Common myeloid progenitor, CD34-positive (primary cell): ENCODE measurements at regions not wholly inside any gene's neighbourhood (a gene's known extent, or its start where the extent isn't known, plus 50 kb on each side); places are given as distances from the start of the nearest gene placed in this dataset.
A peak's percentile ranks its signal among the peaks of the same experiment; 100 is the strongest.

Experiments
- CTCF ChIA-PET: fragments of 350-600 bp; sonication (Branson Sonifier 250); formaldehyde crosslinking; loops from one replicate; lab custom pipeline; 2021; ENCODE audit warnings: antibody characterized with exemption; lab: Charles Lee
- POLR2A ChIA-PET: fragments of 350-600 bp; sonication (Branson Sonifier 250); formaldehyde crosslinking; loops from one replicate; lab custom pipeline; 2021; ENCODE audit warnings: antibody characterized with exemption; lab: Charles Lee
- DNase-seq, 3 donors: peaks; one replicate each; pipeline versions ENCODE4 v3.0.0 to v3.0.0-alpha.2; 2013
- H3K27ac ChIP-seq, 2 experiments: 1 replicate in 1 of 2; 2 replicates in 1 of 2; pipeline ENCODE4 v1.7.0; 2013; ENCODE audit warnings: inconsistent platforms in 2 of 2, low read length in 2 of 2, mild to moderate bottlenecking in 2 of 2, low read depth in 1 of 2, moderate library complexity in 1 of 2; ENCODE audit not compliant: severe bottlenecking in 2 of 2, insufficient read depth in 1 of 2, poor library complexity in 1 of 2
- H3K27me3 ChIP-seq, 5 experiments: replicated peaks in 2 of 5; 1 replicate in 3 of 5; 2 replicates in 2 of 5; pipeline versions ENCODE4 v1.6.1 to v1.7.0; 2013; ENCODE audit warnings: low read length in 4 of 5, mild to moderate bottlenecking in 2 of 5, moderate library complexity in 2 of 5, inconsistent platforms in 1 of 5; ENCODE audit not compliant: insufficient read depth in 5 of 5, control insufficient read depth in 4 of 5
- H3K36me3 ChIP-seq, 4 experiments: 1 replicate in 2 of 4; 2 replicates in 2 of 4; pipeline versions ENCODE4 v1.6.1 to v1.7.0; 2013; ENCODE audit warnings: low read length in 3 of 4, control low read depth in 1 of 4, mild to moderate bottlenecking in 1 of 4; ENCODE audit not compliant: control insufficient read depth in 4 of 4, insufficient read depth in 4 of 4
- H3K4me1 ChIP-seq, 4 experiments: 1 replicate in 3 of 4; 2 replicates in 1 of 4; pipeline versions ENCODE4 v1.6.1 to v1.7.1; 2013; ENCODE audit warnings: low read length in 3 of 4, mild to moderate bottlenecking in 3 of 4, control low read depth in 1 of 4, inconsistent platforms in 1 of 4, moderate library complexity in 1 of 4; ENCODE audit not compliant: control insufficient read depth in 4 of 4, insufficient read depth in 4 of 4; ENCODE audit errors: control extremely low read depth in 1 of 4
- H3K4me3 ChIP-seq, 7 experiments: 1 replicate in 4 of 7; 2 replicates in 3 of 7; pipeline versions ENCODE4 v1.5.1 to v1.7.0; 2013; ENCODE audit warnings: mild to moderate bottlenecking in 7 of 7, low read length in 6 of 7, moderate library complexity in 6 of 7, inconsistent platforms in 2 of 7, low read depth in 2 of 7, control low read depth in 1 of 7; ENCODE audit not compliant: insufficient read depth in 4 of 7, control insufficient read depth in 1 of 7; ENCODE audit errors: extremely low read depth in 1 of 7
- H3K9me3 ChIP-seq, 5 experiments: 1 replicate in 4 of 5; 2 replicates in 1 of 5; pipeline versions ENCODE4 v1.6.1 to v1.7.1; 2013; ENCODE audit warnings: low read length in 4 of 5, mild to moderate bottlenecking in 2 of 5, inconsistent platforms in 1 of 5, low read depth in 1 of 5, moderate library complexity in 1 of 5; ENCODE audit not compliant: control insufficient read depth in 4 of 5, insufficient read depth in 2 of 5; ENCODE audit errors: control extremely low read depth in 1 of 5
- WGBS: methylation state at CpG from one replicate; pipeline ENCODE4 v1.1.5; 2013; ENCODE audit not compliant: insufficient coverage; 5-methylcytosine and 5-hydroxymethylcytosine counted together

GRCh38 chr2:67896076-67896475 lies 166.7 kb downstream of the C1D start:
- peaks cover 0 to 2% (median 0%) of the 10 kb centered on the region in 5 experiments for H3K9me3 ChIP-seq
- ChIA-PET POLR2A (no interaction called here), CTCF (no interaction called here)
- no peaks in the 10 kb centered on the region for H3K36me3 ChIP-seq
- no peaks in the 10 kb centered on the region for H3K27me3 ChIP-seq
- 63% methylated on average over 3 of the region's 8 CpGs for WGBS
- peak; percentile 28 to 85 (median 81) for DNase-seq
- H3K4me1 ChIP-seq = peaks cover 0 to 3% (median under 1%) of the 10 kb centered on the region in 4 experiments
- no peak overlapping the region for H3K4me3 ChIP-seq
- H3K27ac ChIP-seq = no peak overlapping the region

- no peaks in the 10 kb centered on the region for H3K27me3 ChIP-seq
- H3K9me3 ChIP-seq = peaks cover 0 to 3% (median 0%) of the 10 kb centered on the region in 5 experiments
- peaks cover 0 to 3% (median under 1%) of the 10 kb centered on the region in 4 experiments for H3K4me1 ChIP-seq
- H3K36me3 ChIP-seq = no peaks in the 10 kb centered on the region
- WGBS = 88% methylated on average over 1 of the region's 2 CpGs
- POLR2A ChIA-PET = no interaction called here
- DNase-seq = no peak
- CTCF ChIA-PET = no interaction called here
- no peak overlapping the region for H3K4me3 ChIP-seq
- no peak overlapping the region for H3K27ac ChIP-seq
These were observed 166.3 kb downstream of the C1D start for GRCh38 chr2:67896476-67896875.

GRCh38 chr2:67898595-67898994 lies 164.2 kb downstream of the C1D start:
- H3K9me3 ChIP-seq = peaks cover 0 to 3% (median 0%) of the 10 kb centered on the region in 5 experiments
- no peaks in the 10 kb centered on the region for H3K36me3 ChIP-seq
- no peak overlapping the region for H3K4me3 ChIP-seq
- H3K4me1 ChIP-seq = peaks cover 0 to 3% (median under 1%) of the 10 kb centered on the region in 4 experiments
- CTCF ChIA-PET = no interaction called here
- H3K27ac ChIP-seq = no peak overlapping the region
- peak in 1 of 3 donors; percentile 2 for DNase-seq
- POLR2A ChIA-PET = interaction anchor here (0.6 kb wide), 1 partner anchor 90 kb away, joined by 3 read pairs; no protein-coding TSS in a partner anchor
- WGBS = 100% methylated on average over 1 of the region's 4 CpGs
- no peaks in the 10 kb centered on the region for H3K27me3 ChIP-seq

GRCh38 chr2:67899187-67899586 lies 163.6 kb downstream of the C1D start:
- Histone ChIP-seq H3K4me3 (no peak overlapping the region), H3K27me3 (no peaks in the 10 kb centered on the region), H3K4me1 (peaks cover 0 to 3% (median under 1%) of the 10 kb centered on the region in 4 experiments), H3K9me3 (peaks cover 0 to 3% (median 0%) of the 10 kb centered on the region in 5 experiments), H3K27ac (no peak overlapping the region), H3K36me3 (no peaks in the 10 kb centered on the region)
- ChIA-PET POLR2A (no interaction called here), CTCF (no interaction called here)
- DNase-seq = no peak
- WGBS = 33% methylated on average over 1 of the region's 5 CpGs

GRCh38 chr2:67900826-67901225 lies 162.0 kb downstream of the C1D start:
- POLR2A ChIA-PET = no interaction called here

GRCh38 chr2:67904566-67904965 lies 158.2 kb downstream of the C1D start:
- ChIA-PET POLR2A (no interaction called here), CTCF (no interaction called here)
- Histone ChIP-seq H3K9me3 (peaks cover 0 to 3% (median 0%) of the 10 kb centered on the region in 5 experiments), H3K36me3 (no peaks in the 10 kb centered on the region), H3K27me3 (peaks cover 0 to 2% (median 0%) of the 10 kb centered on the region in 5 experiments), H3K27ac (no peak overlapping the region), H3K4me1 (no peaks in the 10 kb centered on the region), H3K4me3 (no peak overlapping the region)
- DNase-seq = no peak
- WGBS = 92% methylated on average over 3 of the region's 3 CpGs

More at GRCh38 chr2:67900826-67901225, 162.0 kb downstream of the C1D start:
- CTCF ChIA-PET = interaction anchor here (1.0 kb wide), 1 partner anchor 14 kb away, joined by 3 read pairs; no protein-coding TSS in a partner anchor
- no peak overlapping the region for H3K27ac ChIP-seq
- no peak for DNase-seq
- 100% methylated on average over 1 of the region's 1 CpG for WGBS
- no peak overlapping the region for H3K4me3 ChIP-seq
- H3K9me3 ChIP-seq = peaks cover 0 to 3% (median 0%) of the 10 kb centered on the region in 5 experiments
- H3K27me3 ChIP-seq = peaks cover 0 to 1% (median 0%) of the 10 kb centered on the region in 5 experiments
- H3K36me3 ChIP-seq = no peaks in the 10 kb centered on the region
- H3K4me1 ChIP-seq = peaks cover 0 to 2% (median under 1%) of the 10 kb centered on the region in 4 experiments

GRCh38 chr2:67904966-67905365 lies 157.8 kb downstream of the C1D start:
- Histone ChIP-seq H3K9me3 (peaks cover 0 to 3% (median 0%) of the 10 kb centered on the region in 5 experiments), H3K4me3 (no peak overlapping the region), H3K27me3 (peaks cover 0 to 2% (median 0%) of the 10 kb centered on the region in 5 experiments), H3K27ac (no peak overlapping the region), H3K4me1 (no peaks in the 10 kb centered on the region), H3K36me3 (no peaks in the 10 kb centered on the region)
- no peak for DNase-seq
- 92% methylated on average over 2 of the region's 4 CpGs for WGBS
- ChIA-PET POLR2A (no interaction called here), CTCF (no interaction called here)
